ENCODE measurements at regions not wholly inside any gene's neighbourhood (a gene's known extent, or its start where the extent isn't known, plus 50 kb on each side); places are given as distances from the start of the nearest gene placed in this dataset.

GRCh38 chr1:164261691-164262240 is 297.2 kb upstream of the PBX1 start:
- Histone ChIP-seq H3K9me3 (no peaks in the 10 kb centered on the region), H3K4me3 (no peak overlapping the region), H3K4me1 (no peaks in the 10 kb centered on the region), H3K27me3 (no peaks in the 10 kb centered on the region), H3K36me3 (no peaks in the 10 kb centered on the region), H3K27ac (no peak overlapping the region)
- no peak for ATAC-seq (ENCODE audit: low FRiP score in 2 of 2)
- 70 to 85% methylated on average over 2 of the region's 2 CpGs for WGBS, 2 donors
- TF ChIP-seq POLR2A (IDR thresholded peaks at IDR 0.05): no peak
- TF ChIP-seq POLR2AphosphoS5 (IDR thresholded peaks at IDR 0.05): no peak
- TF ChIP-seq CTCF (IDR thresholded peaks at IDR 0.05): no peak
- TF ChIP-seq EP300 (IDR thresholded peaks at IDR 0.05): no peak
- DNase-seq: no peak

GRCh38 chr1:164263540-164263939 is 295.4 kb upstream of the PBX1 start:
- H3K27ac ChIP-seq: no peak overlapping the region
- H3K27me3 ChIP-seq: no peaks in the 10 kb centered on the region
- H3K36me3 ChIP-seq: no peaks in the 10 kb centered on the region
- no peak for TF ChIP-seq CTCF (IDR thresholded peaks at IDR 0.05)
- no peak for TF ChIP-seq EP300 (IDR thresholded peaks at IDR 0.05)
- TF ChIP-seq POLR2AphosphoS5 (IDR thresholded peaks at IDR 0.05): no peak
- TF ChIP-seq POLR2A (IDR thresholded peaks at IDR 0.05): no peak
- WGBS, 2 donors: 83 to 93% methylated on average over 3 of the region's 3 CpGs
- no peaks in the 10 kb centered on the region for H3K4me1 ChIP-seq
- no peaks in the 10 kb centered on the region for H3K9me3 ChIP-seq
- ATAC-seq (ENCODE audit: low FRiP score in 2 of 2): no peak
- no peak overlapping the region for H3K4me3 ChIP-seq
- no peak for DNase-seq

- Histone ChIP-seq H3K27me3 (no peaks in the 10 kb centered on the region), H3K4me1 (no peaks in the 10 kb centered on the region), H3K4me3 (no peak overlapping the region), H3K36me3 (no peaks in the 10 kb centered on the region), H3K27ac (no peak overlapping the region), H3K9me3 (no peaks in the 10 kb centered on the region)
- ATAC-seq (ENCODE audit: low FRiP score in 2 of 2) (no peak), DNase-seq (no peak)
- TF ChIP-seq POLR2A (IDR thresholded peaks at IDR 0.05) (no peak), POLR2AphosphoS5 (IDR thresholded peaks at IDR 0.05) (no peak), EP300 (IDR thresholded peaks at IDR 0.05) (no peak)
- 30 to 44% methylated on average over 2 of the region's 2 CpGs for WGBS, 2 donors
Measured at GRCh38 chr1:164265232-164265631, 293.8 kb upstream of the PBX1 start.

- TF ChIP-seq EP300 (IDR thresholded peaks at IDR 0.05) (no peak), CTCF (IDR thresholded peaks at IDR 0.05) (no peak), POLR2AphosphoS5 (IDR thresholded peaks at IDR 0.05) (no peak), POLR2A (IDR thresholded peaks at IDR 0.05) (no peak)
- no peak overlapping the region for H3K27ac ChIP-seq
- no peak for ATAC-seq (ENCODE audit: low FRiP score in 2 of 2)
Measured at GRCh38 chr1:164272156-164272555, 286.8 kb upstream of the PBX1 start.

GRCh38 chr1:164296172-164296571 is 262.8 kb upstream of the PBX1 start:
- Histone ChIP-seq H3K9me3 (no peaks in the 10 kb centered on the region), H3K4me3 (no peak overlapping the region), H3K27ac (no peak overlapping the region), H3K27me3 (no peaks in the 10 kb centered on the region), H3K36me3 (no peaks in the 10 kb centered on the region), H3K4me1 (no peaks in the 10 kb centered on the region)
- ATAC-seq (ENCODE audit: low FRiP score in 2 of 2) (no peak), DNase-seq (no peak)
- WGBS, 2 donors: 90 to 93% methylated on average over 7 of the region's 7 CpGs
- TF ChIP-seq POLR2A (IDR thresholded peaks at IDR 0.05): no peak
- no peak for TF ChIP-seq CTCF (IDR thresholded peaks at IDR 0.05)
- no peak for TF ChIP-seq EP300 (IDR thresholded peaks at IDR 0.05)
- TF ChIP-seq POLR2AphosphoS5 (IDR thresholded peaks at IDR 0.05): no peak

More at GRCh38 chr1:164272156-164272555, 286.8 kb upstream of the PBX1 start:
- Histone ChIP-seq H3K36me3 (no peaks in the 10 kb centered on the region), H3K27me3 (no peaks in the 10 kb centered on the region), H3K4me1 (no peaks in the 10 kb centered on the region), H3K9me3 (no peaks in the 10 kb centered on the region), H3K4me3 (no peak overlapping the region)
- no peak for DNase-seq

All from upper lobe of left lung (tissue), 6 donors.